ENCODE measurements at regions not wholly inside any gene's neighbourhood (a gene's known extent, or its start where the extent isn't known, plus 50 kb on each side); places are given as distances from the start of the nearest gene placed in this dataset.

DNA sequence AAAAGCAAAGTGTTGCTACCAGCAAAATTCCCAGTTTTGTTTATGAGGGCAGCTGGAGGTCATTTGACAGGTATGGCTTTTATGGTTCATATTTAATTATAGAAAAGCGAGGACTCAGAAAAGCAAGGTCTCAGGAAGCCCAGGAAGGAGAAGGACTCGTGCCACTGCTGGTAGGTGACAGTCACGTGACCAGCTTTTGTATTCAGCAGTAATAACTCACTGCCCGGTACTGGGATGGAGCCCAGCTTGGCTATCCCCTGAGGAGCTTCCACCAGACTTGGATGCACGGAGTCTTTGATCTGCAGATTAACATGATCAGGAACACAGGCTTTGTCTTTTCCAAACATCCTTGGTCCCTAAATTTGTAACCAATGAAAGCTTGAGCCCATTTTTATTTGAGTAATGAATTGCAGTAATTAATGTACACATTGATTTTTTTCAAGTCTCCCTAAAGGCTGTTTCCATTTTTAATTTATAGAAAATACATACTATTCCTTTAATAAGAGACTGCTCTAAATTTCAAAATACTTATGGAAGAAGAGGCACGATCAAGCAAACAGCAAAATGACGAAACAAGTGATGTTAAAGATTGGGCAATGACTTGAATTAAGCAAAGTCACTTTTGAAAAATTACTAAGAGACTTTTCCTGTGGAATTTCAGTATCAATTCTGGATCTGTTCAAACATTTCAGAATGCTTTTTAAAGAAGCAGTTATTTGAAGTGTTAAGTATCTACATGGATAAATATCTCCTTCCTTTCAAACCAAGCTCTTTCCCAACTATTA, 251.7 kb upstream of the HNRNPA3 start:
- H3K27me3 ChIP-seq (ENCODE audit: control insufficient read depth, insufficient read depth, low read length): no peaks in the 10 kb centered on the region
- H3K27ac ChIP-seq (ENCODE audit: low read depth in 2 of 2, low read length in 2 of 2): no peak overlapping the region
- intact Hi-C loops (cut with DNase I): no loop called here
- no peaks in the 10 kb centered on the region for H3K36me3 ChIP-seq (ENCODE audit: control insufficient read depth in 2 of 3, insufficient read depth in 3 of 3, low read length in 3 of 3)
- no peaks in the 10 kb centered on the region for H3K9me3 ChIP-seq (ENCODE audit: control insufficient read depth in 2 of 3, insufficient read depth in 1 of 3, low read length in 3 of 3)
- TF ChIP-seq, protein P1, sequence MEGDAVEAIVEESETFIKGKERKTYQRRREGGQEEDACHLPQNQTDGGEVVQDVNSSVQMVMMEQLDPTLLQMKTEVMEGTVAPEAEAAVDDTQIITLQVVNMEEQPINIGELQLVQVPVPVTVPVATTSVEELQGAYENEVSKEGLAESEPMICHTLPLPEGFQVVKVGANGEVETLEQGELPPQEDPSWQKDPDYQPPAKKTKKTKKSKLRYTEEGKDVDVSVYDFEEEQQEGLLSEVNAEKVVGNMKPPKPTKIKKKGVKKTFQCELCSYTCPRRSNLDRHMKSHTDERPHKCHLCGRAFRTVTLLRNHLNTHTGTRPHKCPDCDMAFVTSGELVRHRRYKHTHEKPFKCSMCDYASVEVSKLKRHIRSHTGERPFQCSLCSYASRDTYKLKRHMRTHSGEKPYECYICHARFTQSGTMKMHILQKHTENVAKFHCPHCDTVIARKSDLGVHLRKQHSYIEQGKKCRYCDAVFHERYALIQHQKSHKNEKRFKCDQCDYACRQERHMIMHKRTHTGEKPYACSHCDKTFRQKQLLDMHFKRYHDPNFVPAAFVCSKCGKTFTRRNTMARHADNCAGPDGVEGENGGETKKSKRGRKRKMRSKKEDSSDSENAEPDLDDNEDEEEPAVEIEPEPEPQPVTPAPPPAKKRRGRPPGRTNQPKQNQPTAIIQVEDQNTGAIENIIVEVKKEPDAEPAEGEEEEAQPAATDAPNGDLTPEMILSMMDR (IDR thresholded peaks at IDR 0.05; ENCODE audit: borderline replicate concordance, extremely low read depth, insufficient read depth): no peak
- no peak overlapping the region for H3K4me3 ChIP-seq (ENCODE audit: low read length in 3 of 3)
- FAIRE-seq (no peak), DNase-seq (no peak)
- H3K4me1 ChIP-seq (ENCODE audit: control insufficient read depth in 2 of 3, insufficient read depth in 2 of 3, low read depth in 1 of 3, low read length in 3 of 3): peaks cover 0 to 2% (median 0%) of the 10 kb centered on the region in 3 donors
- no peak overlapping the region for H3K9ac ChIP-seq (ENCODE audit: low read length in 3 of 3)

DNA sequence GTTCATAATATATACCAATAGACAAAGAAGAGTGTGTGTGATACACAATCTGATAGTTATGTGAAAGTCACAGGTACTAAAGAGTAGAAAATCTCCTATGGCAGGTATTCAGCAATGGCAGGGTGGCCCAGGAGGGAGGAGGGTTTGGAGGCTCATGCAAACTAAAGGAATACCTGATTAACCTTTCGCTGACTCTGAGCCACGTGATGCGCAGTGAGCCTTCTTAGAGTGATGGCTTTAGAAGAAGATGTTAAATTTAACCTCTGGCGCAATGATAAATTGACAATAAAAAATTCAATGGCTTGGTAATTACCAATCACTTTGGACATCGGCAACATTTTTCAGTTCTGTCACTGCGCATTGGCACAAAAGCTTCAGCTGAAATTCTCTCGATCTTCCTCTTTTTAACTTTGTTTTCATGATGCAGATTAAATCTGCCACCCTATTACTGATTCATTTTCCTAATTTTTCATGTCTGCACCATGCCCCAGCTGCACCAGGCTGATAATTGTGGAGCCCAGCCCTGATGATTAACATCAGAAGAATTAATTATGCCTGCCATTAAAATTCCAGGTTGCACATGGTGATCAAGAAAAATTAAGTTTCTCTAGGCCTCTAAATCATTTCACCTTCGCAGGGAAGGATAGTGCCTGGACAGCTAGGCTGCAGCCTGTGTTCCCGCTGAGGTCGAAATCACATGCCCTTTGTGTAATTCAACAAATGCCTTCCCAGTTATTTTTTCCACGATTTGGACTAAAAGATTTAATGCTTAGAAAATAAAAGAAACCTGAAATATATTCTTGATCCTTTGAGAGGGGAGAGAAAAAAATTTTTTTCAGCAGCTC, 250.6 kb upstream of the HNRNPA3 start:
- H3K9ac ChIP-seq (ENCODE audit: low read length in 3 of 3): no peak overlapping the region
- DNase-seq (peak in 1 of 5 donors; percentile 28), FAIRE-seq (no peak)
- H3K4me1 ChIP-seq (ENCODE audit: control insufficient read depth in 2 of 3, insufficient read depth in 2 of 3, low read depth in 1 of 3, low read length in 3 of 3): peaks cover 0 to 2% (median 0%) of the 10 kb centered on the region in 3 donors
- H3K27ac ChIP-seq (ENCODE audit: low read depth in 2 of 2, low read length in 2 of 2): no peak overlapping the region
- no peaks in the 10 kb centered on the region for H3K9me3 ChIP-seq (ENCODE audit: control insufficient read depth in 2 of 3, insufficient read depth in 1 of 3, low read length in 3 of 3)
- TF ChIP-seq, protein P1 (IDR thresholded peaks at IDR 0.05; ENCODE audit: borderline replicate concordance, extremely low read depth, insufficient read depth): no peak
- H3K36me3 ChIP-seq (ENCODE audit: control insufficient read depth in 2 of 3, insufficient read depth in 3 of 3, low read length in 3 of 3): no peaks in the 10 kb centered on the region
- H3K27me3 ChIP-seq (ENCODE audit: control insufficient read depth, insufficient read depth, low read length): no peaks in the 10 kb centered on the region
- intact Hi-C loops (cut with DNase I): no loop called here
- H3K4me3 ChIP-seq (ENCODE audit: low read length in 3 of 3): no peak overlapping the region

DNA sequence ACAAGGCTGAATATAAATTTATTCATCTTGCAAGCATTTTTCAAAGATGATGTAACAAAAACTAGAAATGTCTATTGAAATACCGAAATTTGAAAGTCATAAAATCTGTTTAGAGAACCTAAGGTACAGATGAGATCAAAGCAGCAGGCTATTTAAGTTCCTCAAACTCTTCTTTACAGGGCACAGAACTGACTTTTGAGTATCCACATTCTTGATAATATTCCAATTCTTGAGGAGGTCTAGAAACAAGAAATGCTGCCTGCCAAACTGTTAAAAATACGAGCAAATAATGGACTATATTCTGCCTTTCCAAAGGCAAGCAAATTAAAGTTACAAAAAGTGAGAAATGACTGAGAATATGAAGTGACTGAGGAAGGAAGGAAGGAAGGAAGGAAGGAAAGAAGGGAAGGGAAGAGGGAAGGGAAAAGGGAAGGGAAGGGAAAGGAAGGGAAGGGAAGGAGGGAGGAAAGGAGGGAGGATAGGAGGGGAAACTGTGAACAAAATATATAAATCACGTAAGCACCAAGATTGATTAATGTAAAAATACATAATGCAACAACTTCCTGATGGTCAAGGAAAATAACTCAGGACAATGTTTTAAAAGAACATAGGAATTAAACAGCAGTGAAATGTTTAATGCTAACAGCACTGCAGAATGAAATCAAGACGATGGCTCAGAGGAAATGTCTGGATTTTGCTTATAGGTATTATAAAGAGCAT, 248.9 kb upstream of the HNRNPA3 start:
- Histone ChIP-seq H3K4me1 (ENCODE audit: control insufficient read depth in 2 of 3, insufficient read depth in 2 of 3, low read depth in 1 of 3, low read length in 3 of 3) (peaks cover 0 to 2% (median 0%) of the 10 kb centered on the region in 3 donors), H3K36me3 (ENCODE audit: control insufficient read depth in 2 of 3, insufficient read depth in 3 of 3, low read length in 3 of 3) (no peaks in the 10 kb centered on the region), H3K27me3 (ENCODE audit: control insufficient read depth, insufficient read depth, low read length) (no peaks in the 10 kb centered on the region), H3K4me3 (ENCODE audit: low read length in 3 of 3) (no peak overlapping the region), H3K9ac (ENCODE audit: low read length in 3 of 3) (no peak overlapping the region), H3K27ac (ENCODE audit: low read depth in 2 of 2, low read length in 2 of 2) (no peak overlapping the region), H3K9me3 (ENCODE audit: control insufficient read depth in 2 of 3, insufficient read depth in 1 of 3, low read length in 3 of 3) (no peaks in the 10 kb centered on the region)
- intact Hi-C loops (cut with DNase I): no loop called here
- TF ChIP-seq, protein P1 (IDR thresholded peaks at IDR 0.05; ENCODE audit: borderline replicate concordance, extremely low read depth, insufficient read depth): no peak
- FAIRE-seq (no peak), DNase-seq (no peak)
